ENCODE measurements at regions not wholly inside any gene's neighbourhood (a gene's known extent, or its start where the extent isn't known, plus 50 kb on each side); places are given as distances from the start of the nearest gene placed in this dataset.
"Not testable (repeated sequence)": the region's sequence is repeated elsewhere in the genome, so short reads cannot be mapped to it uniquely, and the experiment has no call there.

DNA sequence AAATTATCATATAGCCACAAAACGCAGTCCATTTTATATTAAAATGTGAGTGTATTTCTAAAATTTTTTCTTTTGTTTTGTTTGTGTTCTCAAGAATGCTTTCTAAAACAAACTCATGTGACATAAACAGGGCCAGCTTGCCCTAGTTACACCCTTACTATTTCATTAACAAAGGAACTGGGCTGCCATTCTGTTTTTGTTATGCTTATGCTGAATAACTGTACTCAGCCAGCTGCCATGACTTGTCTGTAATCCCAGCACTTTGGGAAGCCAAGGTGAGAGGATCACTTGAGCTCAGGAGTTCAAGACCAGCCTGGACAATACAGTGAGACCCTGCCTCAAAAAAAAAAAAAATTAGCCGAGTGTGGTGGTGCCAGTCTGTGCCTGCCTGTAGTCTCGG is 66.0 kb upstream of the TMED7 start:
- not testable (repeated sequence) for DNase-seq (ENCODE audit: low spot score)

DNA sequence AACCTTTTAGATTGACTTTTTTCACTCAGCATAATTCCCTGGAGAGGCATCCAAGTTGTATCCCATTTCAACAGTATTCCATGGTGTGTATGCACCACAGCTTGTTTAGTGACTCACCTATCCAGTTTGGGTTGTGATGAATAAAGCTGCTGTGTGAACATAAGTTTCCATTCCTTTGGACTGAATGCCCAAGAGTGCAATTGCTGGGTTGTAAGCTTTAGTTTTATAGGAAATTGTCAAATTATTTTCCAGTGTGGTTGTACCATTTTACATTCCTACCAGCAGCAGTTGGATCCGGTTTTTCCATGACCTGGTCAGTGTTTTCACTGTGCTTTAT is 60.9 kb upstream of the TMED7 start:
- peak; percentile 1 for DNase-seq (ENCODE audit: low spot score)

DNA sequence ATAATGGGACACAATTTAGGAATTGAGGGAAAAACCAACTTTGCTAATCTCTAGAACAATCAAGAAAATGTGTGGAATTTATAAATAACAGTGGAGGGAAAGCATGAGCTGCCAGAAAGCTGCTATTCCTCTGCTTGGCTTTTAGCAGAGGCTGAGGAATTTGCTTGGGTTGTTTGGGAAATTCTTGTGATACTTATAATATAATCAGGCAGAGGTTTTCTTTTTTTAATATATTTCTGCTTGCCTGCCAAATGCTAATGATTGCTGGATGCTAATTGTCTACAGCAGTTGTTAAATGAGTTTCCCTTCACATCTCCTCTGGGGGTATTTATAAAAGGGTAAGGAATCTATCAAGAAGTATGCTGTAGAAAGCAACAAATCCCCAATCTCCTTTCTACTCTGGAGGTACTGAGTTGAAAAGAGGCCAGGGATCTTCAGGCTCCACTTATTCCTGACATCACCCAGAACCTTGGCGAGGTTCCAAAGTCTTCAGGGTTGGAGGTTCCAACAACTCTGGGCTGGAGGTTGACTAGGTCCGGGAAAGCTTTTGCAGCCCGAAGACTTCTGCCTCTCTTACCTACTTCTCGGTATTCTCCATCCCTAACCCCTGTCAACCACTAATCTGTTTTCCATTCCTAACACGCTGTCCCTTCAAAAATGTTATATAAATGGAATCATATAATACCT is 60.4 kb upstream of the TMED7 start:
- DNase-seq (ENCODE audit: low spot score) = peak; percentile 56

DNA sequence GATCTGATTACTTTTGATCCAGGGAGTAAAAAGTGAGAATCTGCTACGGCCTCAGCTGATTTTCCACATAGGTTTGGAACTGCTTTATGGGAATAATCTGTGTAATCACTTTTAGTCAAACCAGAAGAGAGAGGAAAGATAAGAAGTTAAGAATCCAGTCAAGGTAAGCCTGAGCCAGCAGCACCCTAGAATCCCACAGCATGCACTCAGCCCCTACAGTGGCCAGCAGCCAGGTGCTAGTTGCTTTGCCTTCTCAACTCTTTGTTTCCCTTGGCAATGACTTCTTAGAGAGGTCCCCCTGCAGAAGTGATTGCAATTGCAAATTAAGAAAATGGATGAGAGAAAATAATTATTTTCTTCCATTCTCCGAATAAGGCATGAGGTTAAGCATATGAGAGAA is 59.7 kb upstream of the TMED7 start:
- DNase-seq (ENCODE audit: low spot score) = peak; percentile 12

DNA sequence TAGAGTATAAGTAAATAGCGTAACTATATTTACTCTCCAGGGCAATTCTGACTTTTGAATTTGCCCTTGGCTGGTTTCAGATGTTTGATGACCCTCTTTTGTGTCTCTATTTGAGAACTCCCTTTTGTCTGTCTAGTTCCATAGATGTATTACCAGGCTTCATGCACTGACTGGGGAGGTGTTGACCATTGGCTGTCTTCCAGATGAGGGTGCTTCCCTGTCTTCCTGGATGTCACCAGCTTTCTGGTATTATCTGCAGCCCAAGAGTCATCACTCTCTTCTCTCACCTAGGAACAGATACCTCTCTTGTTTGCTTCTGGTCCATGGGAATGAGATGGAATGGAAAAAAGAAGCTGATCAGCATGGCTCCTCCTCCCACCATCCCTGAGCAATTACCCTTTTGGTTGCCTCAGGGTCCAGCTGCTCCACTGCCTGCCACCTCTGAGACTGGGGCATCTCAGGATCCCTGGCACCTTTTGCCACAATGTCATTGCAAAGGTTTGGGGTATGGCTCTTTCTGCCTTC is 58.7 kb upstream of the TMED7 start:
- DNase-seq (ENCODE audit: low spot score) = no peak

DNA sequence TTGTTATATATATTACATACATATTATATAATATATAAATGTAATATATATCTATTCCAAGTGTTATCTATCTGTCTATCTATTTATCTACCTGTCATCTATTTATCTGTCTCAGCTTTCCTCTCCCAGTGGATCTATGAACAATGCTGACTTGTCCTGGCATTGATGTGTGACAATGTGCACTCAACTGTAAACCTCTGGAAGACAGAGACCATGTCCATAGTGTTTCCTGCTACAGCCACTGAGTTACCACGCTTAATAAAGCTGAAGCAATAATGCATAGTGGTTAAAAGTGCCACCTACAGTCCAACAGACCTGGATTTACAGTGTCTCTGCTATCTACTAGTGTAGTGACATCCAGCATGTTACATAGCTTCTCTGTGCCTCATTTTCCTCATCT is 57.2 kb upstream of the TMED7 start:
- DNase-seq (ENCODE audit: low spot score) = no peak

Data from umbilical cord (tissue), 1 donor.